HEK293 (cell line): ENCODE measurements at regions not wholly inside any gene's neighbourhood (a gene's known extent, or its start where the extent isn't known, plus 50 kb on each side); places are given as distances from the start of the nearest gene placed in this dataset.

Experiments used
- CTCF ChIA-PET: fragments of 350-600 bp; formaldehyde crosslinking; extraction: SDS; loops from one replicate; lab custom pipeline; 2021; ENCODE audit warnings: antibody characterized with exemption; lab: Yijun Ruan, JAX
- POLR2A ChIA-PET: fragments of 300-600 bp; formaldehyde crosslinking; extraction: SDS; loops from one replicate; lab custom pipeline; 2020; ENCODE audit warnings: antibody characterized with exemption, inconsistent platforms; lab: Yijun Ruan, JAX
- H3K27ac ChIP-seq: fragments of 200-500 bp; sonication (Bioruptor generic); 2 replicates; pipeline ENCODE4 v1.5.1; 2014; ENCODE audit warnings: low read depth, low read length, control low read depth, inconsistent platforms; ENCODE audit errors: extremely low read depth
- H3K36me3 ChIP-seq, 2 experiments: fragments of 200-500 bp in 1 of 2; sonication (Bioruptor generic) in 1 of 2; 1 replicate in 1 of 2; 2 replicates in 1 of 2; pipeline ENCODE4 v1.5.1; 2014 to 2017; ENCODE audit warnings: inconsistent platforms in 2 of 2, low read length in 2 of 2; ENCODE audit not compliant: control insufficient read depth in 2 of 2, insufficient read depth in 1 of 2
- H3K4me1 ChIP-seq: fragments of 200-500 bp; sonication (Bioruptor generic); 2 replicates; pipeline ENCODE4 v1.5.1; 2014; ENCODE audit warnings: mild to moderate bottlenecking, low read length, inconsistent platforms; ENCODE audit not compliant: control insufficient read depth, insufficient read depth
- H3K4me3 ChIP-seq: 2 replicates; pipeline ENCODE4 v1.5.1; 2011; ENCODE audit warnings: low read depth, mild to moderate bottlenecking, control low read depth, low read length, moderate library complexity
- H3K9me3 ChIP-seq: fragments of 200-500 bp; sonication (Bioruptor generic); 2 replicates; pipeline ENCODE4 v1.5.1; 2014; ENCODE audit warnings: low read depth, low read length, inconsistent platforms; ENCODE audit not compliant: control insufficient read depth, insufficient read depth
- HOXA7 ChIP-seq: sonication (generic); formaldehyde crosslinking; IDR thresholded peaks from 2 replicates; pipeline ENCODE4 v1.8.1; 2022; ENCODE audit warnings: missing genetic modification reagents, borderline replicate concordance
- MYNN ChIP-seq: fragments of 450-650 bp; formaldehyde crosslinking; IDR thresholded peaks from 2 replicates; pipeline ENCODE4 v1.5.1; 2016; ENCODE audit warnings: missing biosample characterization, missing genetic modification characterization, borderline replicate concordance
- PRDM2 ChIP-seq: fragments of 450-650 bp; formaldehyde crosslinking; IDR thresholded peaks from 2 replicates; pipeline ENCODE4 v1.5.1; 2016; ENCODE audit warnings: missing biosample characterization, missing genetic modification characterization, borderline replicate concordance
- RBAK ChIP-seq: fragments of 450-650 bp; formaldehyde crosslinking; IDR thresholded peaks from 2 replicates; pipeline ENCODE4 v1.5.1; 2016; ENCODE audit warnings: missing biosample characterization, missing genetic modification characterization
- SCRT1 ChIP-seq: fragments of 450-650 bp; formaldehyde crosslinking; IDR thresholded peaks from 2 replicates; pipeline ENCODE4 v1.5.1; 2016; ENCODE audit warnings: missing biosample characterization, missing genetic modification characterization, borderline replicate concordance
- WT1 ChIP-seq: fragments of 450-650 bp; formaldehyde crosslinking; IDR thresholded peaks from 2 replicates; pipeline ENCODE4 v1.5.1; 2016; ENCODE audit warnings: missing biosample characterization, missing genetic modification characterization
- ZFP3 ChIP-seq: fragments of 450-650 bp; formaldehyde crosslinking; IDR thresholded peaks from 2 replicates; pipeline ENCODE4 v1.5.1; 2016; ENCODE audit warnings: low read depth, missing biosample characterization, missing genetic modification characterization
- ZNF155 ChIP-seq: fragments of 450-650 bp; formaldehyde crosslinking; IDR thresholded peaks from 2 replicates; pipeline ENCODE4 v1.5.1; 2016; ENCODE audit warnings: missing biosample characterization, missing genetic modification characterization
- ZNF169 ChIP-seq: fragments of 450-650 bp; formaldehyde crosslinking; IDR thresholded peaks from 2 replicates; pipeline ENCODE4 v1.5.1; 2016; ENCODE audit warnings: missing biosample characterization, missing genetic modification characterization
- ZNF19 ChIP-seq: fragments of 450-650 bp; formaldehyde crosslinking; IDR thresholded peaks from 2 replicates; pipeline ENCODE4; 2016; ENCODE audit warnings: missing biosample characterization, missing genetic modification characterization, low read depth
- ZNF214 ChIP-seq: fragments of 450-650 bp; formaldehyde crosslinking; IDR thresholded peaks from 2 replicates; pipeline ENCODE4 v1.5.1; 2017; ENCODE audit warnings: missing biosample characterization, mild to moderate bottlenecking, missing genetic modification characterization, borderline replicate concordance
- ZNF248 ChIP-seq: fragments of 450-650 bp; formaldehyde crosslinking; IDR thresholded peaks from 2 replicates; pipeline ENCODE4 v1.5.1; 2017; ENCODE audit warnings: missing biosample characterization, missing genetic modification characterization
- ZNF26 ChIP-seq: fragments of 450-650 bp; formaldehyde crosslinking; IDR thresholded peaks from 2 replicates; pipeline ENCODE4 v1.5.1; 2016; ENCODE audit warnings: missing biosample characterization, missing genetic modification characterization
- ZNF449 ChIP-seq: fragments of 450-650 bp; formaldehyde crosslinking; IDR thresholded peaks from 2 replicates; pipeline ENCODE4 v1.5.1; 2017; ENCODE audit warnings: missing biosample characterization, mild to moderate bottlenecking, missing genetic modification characterization, moderate library complexity
- ZNF501 ChIP-seq: fragments of 450-650 bp; formaldehyde crosslinking; IDR thresholded peaks from 2 replicates; pipeline ENCODE4 v1.5.1; 2016; ENCODE audit warnings: missing biosample characterization, missing genetic modification characterization
- ZNF544 ChIP-seq: fragments of 450-650 bp; formaldehyde crosslinking; IDR thresholded peaks from 2 replicates; pipeline ENCODE4 v1.5.0; 2017; ENCODE audit warnings: missing biosample characterization, missing genetic modification characterization
- ZNF654 ChIP-seq: fragments of 450-650 bp; formaldehyde crosslinking; IDR thresholded peaks from 2 replicates; pipeline ENCODE4 v1.5.1; 2016; ENCODE audit warnings: low read depth, missing biosample characterization, missing genetic modification characterization
- ZSCAN18 ChIP-seq: fragments of 450-650 bp; formaldehyde crosslinking; IDR thresholded peaks from 2 replicates; pipeline ENCODE4 v1.5.1; 2016; ENCODE audit warnings: missing biosample characterization, missing genetic modification characterization

DNA sequence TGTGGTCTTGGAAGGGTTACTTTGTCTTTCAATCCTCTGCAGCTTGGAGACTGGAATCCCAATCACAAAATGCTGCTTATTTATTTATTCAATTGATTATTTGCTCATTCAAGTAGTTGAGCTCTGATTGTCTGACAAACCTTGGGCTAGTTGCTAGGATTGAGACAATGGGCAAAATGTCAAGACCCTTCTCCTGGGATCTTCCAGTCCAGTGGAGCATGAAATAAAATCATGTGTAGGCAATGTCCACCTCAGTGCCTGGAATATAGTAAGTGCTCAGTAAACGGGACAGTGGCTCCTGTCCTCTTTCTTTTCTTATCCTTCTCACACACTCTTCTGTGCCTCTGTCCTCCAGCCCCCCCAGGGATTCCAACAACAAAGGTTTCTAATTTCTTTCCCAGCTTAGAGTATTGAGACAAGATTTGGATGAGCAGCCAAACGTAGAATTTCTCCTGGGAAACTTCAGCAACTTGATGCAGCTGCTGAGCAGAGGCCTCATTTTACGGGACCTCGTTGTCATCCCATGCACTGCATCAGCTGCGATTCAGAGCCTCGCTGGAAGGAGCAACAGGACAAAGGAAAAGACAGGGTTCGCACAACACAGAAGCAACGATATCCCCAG, 545.0 kb downstream of the SOX11 start:
- ChIA-PET CTCF (no interaction called here), POLR2A (no interaction called here)
- Histone ChIP-seq H3K4me1 (no peaks in the 10 kb centered on the region), H3K9me3 (no peaks in the 10 kb centered on the region), H3K36me3 (no peaks in the 10 kb centered on the region), H3K4me3 (no peak overlapping the region), H3K27ac (no peak overlapping the region)
- no peak for TF ChIP-seq WT1
- no peak for TF ChIP-seq HOXA7 (CRISPR knock-in tag)
- TF ChIP-seq ZNF449, result no peak

DNA sequence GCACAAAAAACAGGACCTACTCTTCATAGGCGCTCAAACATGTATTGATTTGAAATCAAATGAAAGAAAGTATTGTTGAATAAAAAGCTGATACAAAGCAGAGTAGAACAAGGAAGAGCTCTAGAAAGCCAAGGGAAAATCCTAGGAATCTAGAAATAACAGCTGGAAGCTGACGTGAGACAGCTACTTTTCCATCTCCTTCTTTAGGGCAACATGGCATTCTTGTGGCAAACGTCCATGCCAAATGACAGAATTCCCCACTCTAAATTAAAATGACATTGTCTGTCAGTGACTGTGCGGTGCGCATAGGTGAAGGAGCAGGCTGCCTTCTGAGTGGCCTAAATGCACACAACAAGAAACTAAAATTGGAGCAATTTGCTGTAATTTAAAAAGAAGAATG, 557.4 kb downstream of the SOX11 start:
- no peak for TF ChIP-seq ZFP3 (tag by site-specific recombination)
- no peak for TF ChIP-seq ZNF544 (tag by site-specific recombination)
- no peak for TF ChIP-seq MYNN (tag by site-specific recombination)
- TF ChIP-seq ZNF501, result no peak
- TF ChIP-seq RBAK (tag by site-specific recombination), result no peak
- TF ChIP-seq ZNF654, result no peak
- TF ChIP-seq SCRT1, result no peak
- TF ChIP-seq ZNF169, result no peak
- no peak for TF ChIP-seq ZNF26 (tag by site-specific recombination)
- TF ChIP-seq ZNF19 (tag by site-specific recombination), result no peak
- no peak for TF ChIP-seq ZNF155 (tag by site-specific recombination)
- TF ChIP-seq PRDM2 (tag by site-specific recombination), result no peak
- no peak for TF ChIP-seq ZSCAN18 (tag by site-specific recombination)
- TF ChIP-seq ZNF248 (tag by site-specific recombination), result no peak
- TF ChIP-seq ZNF214 (tag by site-specific recombination), result no peak
- Histone ChIP-seq H3K27ac (no peak overlapping the region), H3K9me3 (no peaks in the 10 kb centered on the region), H3K4me3 (no peak overlapping the region), H3K4me1 (no peaks in the 10 kb centered on the region), H3K36me3 (no peaks in the 10 kb centered on the region)
- POLR2A ChIA-PET, result no interaction called here
- CTCF ChIA-PET, result no interaction called here
